ENCODE measurements at regions not wholly inside any gene's neighbourhood (a gene's known extent, or its start where the extent isn't known, plus 50 kb on each side); places are given as distances from the start of the nearest gene placed in this dataset.

DNA sequence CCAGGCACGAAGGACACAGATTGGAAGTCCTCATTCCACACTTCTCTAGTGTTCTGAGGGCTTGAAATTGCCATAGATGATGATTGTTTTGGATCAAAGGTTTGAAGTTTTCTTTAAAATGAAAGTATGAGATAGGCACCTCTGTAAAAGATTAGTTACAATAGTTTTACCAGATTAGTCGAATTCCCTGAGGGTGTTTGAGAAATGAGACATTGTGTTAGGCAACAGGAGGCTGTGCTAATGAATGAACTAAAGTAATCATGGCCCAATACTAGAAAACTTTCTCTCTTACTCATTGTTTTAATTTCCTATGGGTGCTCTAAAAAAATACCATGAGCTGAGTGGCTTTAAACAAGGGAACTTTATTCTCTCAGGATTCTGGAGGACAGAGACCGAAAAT, 421.7 kb downstream of the RNF144A start:
- Histone ChIP-seq H3K27ac (no peak overlapping the region), H3K36me3 (no peaks in the 10 kb centered on the region), H3K4me3 (no peak overlapping the region), H3K9me3 (no peaks in the 10 kb centered on the region), H3K4me1 (no peaks in the 10 kb centered on the region), H3K27me3 (no peaks in the 10 kb centered on the region)
- DNase-seq (ENCODE audit: low spot score), result no peak
- TF ChIP-seq, protein P1, sequence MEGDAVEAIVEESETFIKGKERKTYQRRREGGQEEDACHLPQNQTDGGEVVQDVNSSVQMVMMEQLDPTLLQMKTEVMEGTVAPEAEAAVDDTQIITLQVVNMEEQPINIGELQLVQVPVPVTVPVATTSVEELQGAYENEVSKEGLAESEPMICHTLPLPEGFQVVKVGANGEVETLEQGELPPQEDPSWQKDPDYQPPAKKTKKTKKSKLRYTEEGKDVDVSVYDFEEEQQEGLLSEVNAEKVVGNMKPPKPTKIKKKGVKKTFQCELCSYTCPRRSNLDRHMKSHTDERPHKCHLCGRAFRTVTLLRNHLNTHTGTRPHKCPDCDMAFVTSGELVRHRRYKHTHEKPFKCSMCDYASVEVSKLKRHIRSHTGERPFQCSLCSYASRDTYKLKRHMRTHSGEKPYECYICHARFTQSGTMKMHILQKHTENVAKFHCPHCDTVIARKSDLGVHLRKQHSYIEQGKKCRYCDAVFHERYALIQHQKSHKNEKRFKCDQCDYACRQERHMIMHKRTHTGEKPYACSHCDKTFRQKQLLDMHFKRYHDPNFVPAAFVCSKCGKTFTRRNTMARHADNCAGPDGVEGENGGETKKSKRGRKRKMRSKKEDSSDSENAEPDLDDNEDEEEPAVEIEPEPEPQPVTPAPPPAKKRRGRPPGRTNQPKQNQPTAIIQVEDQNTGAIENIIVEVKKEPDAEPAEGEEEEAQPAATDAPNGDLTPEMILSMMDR (IDR thresholded peaks at IDR 0.05), result no peak

DNA sequence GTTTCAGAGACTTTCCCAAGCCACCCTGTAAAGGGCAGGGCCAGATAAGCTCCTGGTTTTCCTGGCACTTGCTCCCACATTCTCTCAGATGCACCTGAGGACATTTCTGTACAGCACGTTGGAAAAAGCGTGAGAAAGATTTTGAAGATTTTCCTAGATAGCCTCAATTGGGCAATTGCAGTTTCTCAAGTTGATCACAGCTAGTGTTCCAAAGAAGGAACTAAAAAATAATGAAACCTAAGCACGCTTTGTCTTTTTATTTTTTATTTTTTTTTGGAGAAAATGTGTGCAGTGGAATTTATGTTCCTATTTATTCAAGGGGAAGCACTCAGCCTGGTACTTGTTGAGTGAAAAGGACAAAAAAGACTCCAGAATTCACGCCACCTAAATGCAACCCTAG, 429.1 kb downstream of the RNF144A start:
- Histone ChIP-seq H3K27ac (no peak overlapping the region), H3K4me1 (no peaks in the 10 kb centered on the region), H3K27me3 (no peaks in the 10 kb centered on the region), H3K36me3 (no peaks in the 10 kb centered on the region), H3K4me3 (no peak overlapping the region), H3K9me3 (no peaks in the 10 kb centered on the region)
- TF ChIP-seq, protein P1 (IDR thresholded peaks at IDR 0.05), result no peak
- DNase-seq (ENCODE audit: low spot score), result no peak

DNA sequence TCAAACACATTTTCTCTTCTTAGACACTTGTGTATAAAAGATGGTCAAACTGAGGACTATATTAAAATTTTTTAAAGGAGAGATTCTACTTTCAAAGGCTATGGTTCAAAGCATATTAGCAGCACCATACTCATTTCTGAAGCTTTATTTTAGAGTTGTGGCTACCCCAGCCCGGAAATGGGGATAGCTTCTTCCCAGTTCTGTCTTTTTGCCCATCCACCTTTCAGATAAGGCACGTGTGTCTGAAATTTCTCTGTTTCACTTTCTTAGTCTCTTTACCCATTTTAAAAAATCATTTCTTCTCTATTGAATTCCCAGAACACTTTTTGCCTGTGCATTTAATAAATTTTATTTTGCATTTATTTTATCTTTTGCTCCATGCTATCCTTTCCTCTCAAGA, 431.5 kb downstream of the RNF144A start:
- TF ChIP-seq, protein P1 (IDR thresholded peaks at IDR 0.05), result no peak
- H3K36me3 ChIP-seq, result no peaks in the 10 kb centered on the region
- no peak overlapping the region for H3K27ac ChIP-seq
- H3K4me1 ChIP-seq, result no peaks in the 10 kb centered on the region
- no peak overlapping the region for H3K4me3 ChIP-seq
- H3K9me3 ChIP-seq, result no peaks in the 10 kb centered on the region
- H3K27me3 ChIP-seq, result no peaks in the 10 kb centered on the region
- no peak for DNase-seq (ENCODE audit: low spot score)

DNA sequence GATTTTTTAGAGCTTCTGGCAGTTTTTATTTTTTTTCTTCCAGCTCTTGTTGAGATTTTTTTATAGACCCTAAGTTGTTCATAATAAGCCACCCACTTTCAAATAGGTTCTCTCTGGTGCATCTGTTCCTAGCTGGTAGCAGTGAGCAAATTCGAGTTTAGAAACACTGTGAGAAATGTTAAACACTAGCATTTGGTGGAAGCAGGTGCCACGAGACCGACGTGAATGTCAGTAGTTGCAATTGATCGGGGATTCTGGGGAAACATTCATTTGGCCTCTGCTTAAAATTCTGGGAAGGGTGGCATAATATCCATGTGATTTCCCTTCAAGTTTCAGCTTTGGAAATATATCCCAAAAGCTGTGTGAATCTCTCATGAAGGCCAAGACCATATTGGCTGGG, 435.0 kb downstream of the RNF144A start:
- no peaks in the 10 kb centered on the region for H3K36me3 ChIP-seq
- no peak overlapping the region for H3K4me3 ChIP-seq
- TF ChIP-seq, protein P1 (IDR thresholded peaks at IDR 0.05), result no peak

DNA sequence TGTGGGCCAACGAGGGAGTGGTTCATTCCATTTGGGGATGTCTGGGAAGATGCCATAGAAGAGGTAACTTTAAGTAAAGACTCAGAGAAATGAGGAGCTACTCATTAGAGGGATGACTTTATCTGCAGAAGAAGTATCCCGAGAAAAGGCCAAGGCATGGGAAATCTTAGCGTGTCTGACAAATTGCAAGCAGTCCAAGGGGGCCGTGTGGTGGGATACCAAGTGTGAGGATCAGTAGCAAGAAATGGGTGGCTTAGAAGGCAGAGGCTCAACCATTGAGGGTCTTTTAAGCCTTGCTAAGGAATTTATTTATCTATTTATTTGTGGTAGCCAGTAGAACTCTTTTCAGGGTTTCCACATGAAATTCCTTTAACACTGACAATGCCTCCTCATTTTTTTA, 436.4 kb downstream of the RNF144A start:
- no peaks in the 10 kb centered on the region for H3K27me3 ChIP-seq
- TF ChIP-seq, protein P1 (IDR thresholded peaks at IDR 0.05), result no peak
- H3K4me3 ChIP-seq, result no peak overlapping the region
- no peak overlapping the region for H3K27ac ChIP-seq
- no peaks in the 10 kb centered on the region for H3K4me1 ChIP-seq
- no peaks in the 10 kb centered on the region for H3K36me3 ChIP-seq
- no peak for DNase-seq (ENCODE audit: low spot score)
- H3K9me3 ChIP-seq, result no peaks in the 10 kb centered on the region

More for the DNA sequence above, 435.0 kb downstream of the RNF144A start:
- Histone ChIP-seq H3K27me3 (no peaks in the 10 kb centered on the region), H3K27ac (no peak overlapping the region), H3K4me1 (no peaks in the 10 kb centered on the region), H3K9me3 (no peaks in the 10 kb centered on the region)
- DNase-seq (ENCODE audit: low spot score), result no peak

DNA sequence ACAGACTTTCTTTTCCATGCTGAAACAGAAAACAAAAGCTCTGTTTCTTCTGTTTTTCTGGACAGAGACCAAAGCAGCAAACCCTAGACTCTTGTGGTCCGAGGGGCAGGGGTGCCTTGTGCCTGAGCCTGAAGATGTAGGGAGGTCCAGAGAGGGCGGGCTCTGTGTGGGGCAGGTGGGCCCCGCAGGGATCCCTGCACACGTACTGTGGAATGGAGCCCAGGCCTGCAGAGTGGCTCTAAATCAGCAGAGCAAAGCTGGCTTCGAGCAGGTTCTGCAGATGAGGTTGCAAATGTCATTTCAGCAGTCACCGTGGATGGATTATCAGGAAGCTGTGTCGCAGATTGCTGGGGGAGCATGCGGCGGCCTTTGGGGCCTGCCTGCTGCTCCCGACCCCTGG, 438.6 kb downstream of the RNF144A start:
- TF ChIP-seq, protein P1 (IDR thresholded peaks at IDR 0.05), result no peak
- H3K27ac ChIP-seq, result no peak overlapping the region
- no peak overlapping the region for H3K4me3 ChIP-seq
- H3K9me3 ChIP-seq, result no peaks in the 10 kb centered on the region
- H3K27me3 ChIP-seq, result no peaks in the 10 kb centered on the region
- DNase-seq (ENCODE audit: low spot score), result no peak
- no peaks in the 10 kb centered on the region for H3K36me3 ChIP-seq
- H3K4me1 ChIP-seq, result no peaks in the 10 kb centered on the region

Measured in right atrium auricular region (tissue), 2 donors.